Psoas muscle (tissue), 7 donors: ENCODE measurements at regions not wholly inside any gene's neighbourhood (a gene's known extent, or its start where the extent isn't known, plus 50 kb on each side); places are given as distances from the start of the nearest gene placed in this dataset.
A peak's percentile ranks its signal among the peaks of the same experiment; 100 is the strongest.

Experiments
- ATAC-seq, 4 donors: fragments of 200-7000 bp; cut with Tn5 transposase; one replicate each; pipeline ENCODE4 v1.9.1; 2020; ENCODE audit warnings: moderate library complexity in 3 of 4, mild to moderate bottlenecking in 2 of 4
- DNase-seq, 2 donors: peaks; one replicate each; pipeline ENCODE4 v3.0.0-alpha.2; 2020
- H3K27ac ChIP-seq: fragments of 200-600 bp; one replicate; pipeline ENCODE4 v1.8.0; 2022
- H3K27me3 ChIP-seq, 3 donors: fragments of 200-600 bp in 1 of 3; one replicate each; pipeline versions ENCODE4 v1.6.1 to v1.8.0; 2013 to 2022; ENCODE audit warnings: low read length in 2 of 3, mild to moderate bottlenecking in 2 of 3, moderate library complexity in 1 of 3; ENCODE audit not compliant: insufficient read depth in 3 of 3
- H3K36me3 ChIP-seq, 2 donors: fragments of 200-600 bp in 1 of 2; one replicate each; pipeline versions ENCODE4 v1.6.1 to v1.8.0; 2013 to 2022; ENCODE audit warnings: low read depth in 1 of 2, mild to moderate bottlenecking in 1 of 2, moderate library complexity in 1 of 2; ENCODE audit not compliant: insufficient read depth in 1 of 2
- H3K4me1 ChIP-seq: fragments of 200-600 bp; one replicate; pipeline ENCODE4 v1.8.0; 2022
- H3K4me3 ChIP-seq: fragments of 200-600 bp; one replicate; pipeline ENCODE4 v1.8.0; 2022; ENCODE audit warnings: mild to moderate bottlenecking
- H3K9me3 ChIP-seq: fragments of 200-600 bp; one replicate; pipeline ENCODE4 v1.8.0; 2022
- WGBS, 3 donors: extraction: QIAGEN DNeasy Blood & Tissue Kit; methylation state at CpG; one replicate each; pipeline versions ENCODE4 v1.1.6 to v1.1.7; 2013; 5-methylcytosine and 5-hydroxymethylcytosine counted together
- intact Hi-C, 2 donors: fragments of 100-400 bp; cut with DNase I; formaldehyde crosslinking; loops; one replicate each; pipeline versions ENCODE4 v1.11.0 to v1.14.2; 2022
- TF ChIP-seq, protein P1 (sequence below): fragments of 200-600 bp; IDR thresholded peaks from one replicate; pipeline ENCODE4 v1.8.0; 2022; ENCODE audit warnings: antibody characterized with exemption
- donor health status: healthy with polysubstance abuse.
- donor health status: DM: no; HTN: no; CAD: no; lungs with moderate emphysema.
- donor health status: Bipolar disorder and iron deficiency.
- donor health status: healthy.
- donor health status: DM: yes; HTN: yes; CAD: no.
- donor health status: DM: no; HTN: no; CAD: no.
- donor health status: DM: yes; HTN: yes; CAD: no.

DNA sequence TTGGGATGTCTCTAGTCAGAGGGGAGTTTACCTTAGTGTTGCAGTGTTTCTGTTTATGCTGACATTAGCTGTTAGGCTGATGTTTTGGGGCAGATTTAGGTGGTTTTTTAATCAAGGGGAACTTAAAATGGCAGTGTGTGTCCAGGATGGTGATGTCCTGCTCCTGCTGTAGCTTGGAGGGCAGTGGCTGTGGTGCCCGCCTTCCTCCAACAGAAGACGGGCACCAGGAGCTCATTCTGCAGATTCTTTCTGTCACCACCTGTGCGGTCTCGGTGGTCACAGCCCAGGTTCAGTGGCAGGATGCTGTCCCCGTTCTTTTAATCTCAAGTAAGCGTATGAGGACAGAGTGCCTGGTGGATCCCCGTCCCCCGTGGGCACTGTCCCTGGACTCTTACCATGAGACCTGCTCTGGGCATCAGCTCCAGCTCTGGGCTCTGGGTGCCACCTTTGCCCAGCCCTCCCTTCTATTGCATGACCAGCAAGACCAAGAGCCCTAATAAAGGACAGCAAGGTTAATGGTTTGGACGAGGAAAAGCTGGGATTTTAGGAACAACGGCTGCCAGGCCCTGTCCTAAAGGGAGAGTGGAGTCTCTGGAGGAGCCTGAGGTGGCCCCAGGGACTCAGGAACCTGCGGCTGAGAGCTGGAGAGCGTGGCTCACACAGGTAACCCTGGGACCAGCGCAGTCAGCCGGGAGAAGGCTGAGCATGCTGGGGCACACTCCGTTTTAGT is 217.3 kb downstream of the ERMARD start:
- peak; percentile 69 to 85 (median 80) for ATAC-seq
- Histone ChIP-seq H3K4me3 (no peak overlapping the region), H3K27me3 (no peaks in the 10 kb centered on the region), H3K9me3 (no peaks in the 10 kb centered on the region), H3K4me1 (no peaks in the 10 kb centered on the region), H3K27ac (no peak overlapping the region), H3K36me3 (no peaks in the 10 kb centered on the region)
- WGBS, 3 donors = 69 to 75% (median 72%) methylated on average over 15 of the region's 15 CpGs
- TF ChIP-seq, protein P1, sequence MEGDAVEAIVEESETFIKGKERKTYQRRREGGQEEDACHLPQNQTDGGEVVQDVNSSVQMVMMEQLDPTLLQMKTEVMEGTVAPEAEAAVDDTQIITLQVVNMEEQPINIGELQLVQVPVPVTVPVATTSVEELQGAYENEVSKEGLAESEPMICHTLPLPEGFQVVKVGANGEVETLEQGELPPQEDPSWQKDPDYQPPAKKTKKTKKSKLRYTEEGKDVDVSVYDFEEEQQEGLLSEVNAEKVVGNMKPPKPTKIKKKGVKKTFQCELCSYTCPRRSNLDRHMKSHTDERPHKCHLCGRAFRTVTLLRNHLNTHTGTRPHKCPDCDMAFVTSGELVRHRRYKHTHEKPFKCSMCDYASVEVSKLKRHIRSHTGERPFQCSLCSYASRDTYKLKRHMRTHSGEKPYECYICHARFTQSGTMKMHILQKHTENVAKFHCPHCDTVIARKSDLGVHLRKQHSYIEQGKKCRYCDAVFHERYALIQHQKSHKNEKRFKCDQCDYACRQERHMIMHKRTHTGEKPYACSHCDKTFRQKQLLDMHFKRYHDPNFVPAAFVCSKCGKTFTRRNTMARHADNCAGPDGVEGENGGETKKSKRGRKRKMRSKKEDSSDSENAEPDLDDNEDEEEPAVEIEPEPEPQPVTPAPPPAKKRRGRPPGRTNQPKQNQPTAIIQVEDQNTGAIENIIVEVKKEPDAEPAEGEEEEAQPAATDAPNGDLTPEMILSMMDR = no peak
- intact Hi-C loops = loop anchor here in 1 of 2 donors (10.0 kb wide), 1 partner anchor 556 kb away; no protein-coding TSS in a partner anchor
- no peak for DNase-seq

DNA sequence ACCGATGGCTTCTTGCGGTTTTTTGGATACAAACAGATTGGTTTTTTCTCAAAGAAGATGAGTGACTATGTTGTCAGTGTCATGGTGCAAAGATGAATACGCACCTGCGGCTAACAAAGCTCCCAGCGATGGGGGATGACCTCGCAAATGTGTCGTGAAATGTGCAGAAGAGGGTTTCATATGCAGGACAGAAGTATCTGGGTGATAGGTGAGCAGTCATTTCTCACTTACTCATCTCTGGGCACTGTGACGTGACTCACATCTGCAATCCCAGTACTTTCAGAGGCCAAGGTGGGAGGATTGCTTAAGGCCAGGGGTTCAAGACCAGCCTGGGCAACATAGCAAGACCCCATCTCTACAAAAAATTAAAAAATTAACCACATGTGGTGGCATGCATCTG is 216.3 kb downstream of the ERMARD start:
- Histone ChIP-seq H3K4me1 (no peaks in the 10 kb centered on the region), H3K27ac (no peak overlapping the region), H3K36me3 (no peaks in the 10 kb centered on the region), H3K4me3 (no peak overlapping the region), H3K27me3 (peaks cover 0 to 4% (median 0%) of the 10 kb centered on the region in 3 donors), H3K9me3 (no peaks in the 10 kb centered on the region)
- TF ChIP-seq, protein P1 = no peak
- 65 to 73% (median 72%) methylated on average over 8 of the region's 8 CpGs for WGBS, 3 donors
- DNase-seq (no peak), ATAC-seq (no peak)
- intact Hi-C loops = loop anchor here in 1 of 2 donors (10.0 kb wide), 1 partner anchor 557 kb away; no protein-coding TSS in a partner anchor

DNA sequence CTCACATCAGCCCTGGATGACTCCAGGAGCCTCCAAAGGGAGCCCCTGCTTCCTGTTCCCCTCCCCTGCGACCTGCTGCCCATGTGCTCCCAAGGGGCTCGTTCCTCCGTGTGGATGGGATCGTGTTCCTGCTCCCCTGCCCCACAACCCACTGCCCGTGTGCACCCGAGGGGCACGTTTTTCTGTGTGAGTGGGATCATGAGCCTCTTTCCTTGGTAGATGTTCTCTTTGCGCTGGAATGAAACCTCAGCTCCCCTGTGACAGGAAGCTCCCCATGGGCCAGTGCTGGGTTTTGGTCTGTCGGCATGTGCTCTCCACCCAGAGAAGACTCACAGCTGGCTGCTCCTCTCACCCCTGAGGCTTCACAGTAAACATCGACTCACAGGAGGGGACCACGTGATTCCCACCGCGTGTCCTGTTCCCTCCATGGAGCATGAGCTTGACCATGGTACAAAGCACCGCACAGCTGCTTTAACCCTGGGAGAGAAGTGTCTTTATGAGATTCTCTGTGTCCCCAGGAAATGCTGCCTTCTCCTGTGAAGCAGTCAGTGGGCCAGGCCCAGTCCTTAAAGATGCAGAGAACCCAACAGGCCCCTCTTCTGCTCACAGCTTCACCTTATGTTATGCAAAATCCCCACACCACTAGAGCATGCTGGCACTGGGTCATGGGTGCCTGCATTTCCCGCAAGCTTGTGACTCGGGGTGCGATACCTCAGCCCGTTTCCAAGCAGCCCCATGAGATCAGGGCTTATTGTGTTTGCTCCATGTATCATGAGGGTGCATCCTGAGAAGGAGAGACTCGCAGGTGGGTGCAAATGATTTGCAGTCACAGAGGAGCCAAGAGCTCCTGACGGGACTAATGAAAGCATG is 215.1 kb downstream of the ERMARD start:
- Histone ChIP-seq H3K27ac (no peak overlapping the region), H3K36me3 (no peaks in the 10 kb centered on the region), H3K4me1 (no peaks in the 10 kb centered on the region), H3K27me3 (peaks cover 0 to 16% (median 0%) of the 10 kb centered on the region in 3 donors), H3K9me3 (no peaks in the 10 kb centered on the region), H3K4me3 (no peak overlapping the region)
- 75 to 79% (median 79%) methylated on average over 20 of the region's 20 CpGs for WGBS, 3 donors
- no peak for ATAC-seq
- TF ChIP-seq, protein P1 = no peak
- no peak for DNase-seq
- intact Hi-C loops = loop anchor here in 1 of 2 donors (10.0 kb wide), 1 partner anchor 558 kb away; no protein-coding TSS in a partner anchor

DNA sequence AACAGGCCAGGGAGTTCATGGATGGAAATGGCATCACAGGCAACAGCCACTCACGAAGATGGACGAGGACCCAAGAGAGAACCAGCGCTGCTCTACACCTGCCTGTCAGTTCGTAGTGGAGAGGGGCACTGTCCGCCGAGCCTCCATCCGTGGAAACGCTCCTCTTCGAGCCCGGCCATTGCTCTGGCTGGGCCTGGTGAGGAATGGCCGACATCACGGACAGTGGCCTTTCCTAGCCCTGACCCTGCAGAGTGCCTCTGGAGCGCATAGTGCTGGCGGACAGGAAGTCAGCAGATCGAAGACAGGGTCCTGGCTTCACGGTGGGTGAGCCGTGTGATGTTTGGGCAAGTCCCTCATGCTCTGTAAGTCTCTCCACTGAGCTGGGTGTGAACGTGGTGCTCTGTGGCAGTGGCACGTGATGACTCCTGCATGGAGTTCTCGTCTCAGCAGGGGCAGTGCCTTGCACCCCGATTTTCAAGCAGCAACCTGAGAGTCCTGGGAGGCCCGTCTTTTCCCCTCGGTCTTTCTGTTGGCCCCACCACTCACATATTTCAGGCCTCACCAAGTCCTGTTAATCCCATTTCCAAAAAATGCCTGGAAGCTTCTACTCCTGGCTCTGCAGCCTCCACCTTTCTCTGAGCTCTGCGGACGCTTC is 214.4 kb downstream of the ERMARD start:
- Histone ChIP-seq H3K27me3 (peaks cover 0 to 21% (median 0%) of the 10 kb centered on the region in 3 donors), H3K36me3 (no peaks in the 10 kb centered on the region), H3K27ac (no peak overlapping the region), H3K9me3 (no peaks in the 10 kb centered on the region), H3K4me3 (no peak overlapping the region), H3K4me1 (no peaks in the 10 kb centered on the region)
- TF ChIP-seq, protein P1 = no peak
- no peak for DNase-seq
- WGBS, 3 donors = 88 to 89% (median 88%) methylated on average over 25 of the region's 25 CpGs
- ATAC-seq = no peak
- intact Hi-C loops = loop anchor here in 1 of 2 donors (10.0 kb wide), 1 partner anchor 559 kb away; no protein-coding TSS in a partner anchor
